DOHH2 (cell line): ENCODE measurements at regions not wholly inside any gene's neighbourhood (a gene's known extent, or its start where the extent isn't known, plus 50 kb on each side); places are given as distances from the start of the nearest gene placed in this dataset.

Experiments
- EZH2phosphoT487 ChIP-seq: fragments of 200-600 bp; sonication (generic); IDR thresholded peaks from 2 replicates; pipeline ENCODE4 v1.6.1; 2017; ENCODE audit warnings: borderline replicate concordance, mild to moderate bottlenecking, antibody characterized with exemption, low read length, moderate library complexity, mixed read lengths
- TF ChIP-seq, protein P1 (sequence below): fragments of 200-600 bp; sonication (generic); IDR thresholded peaks from one replicate; pipeline ENCODE4 v1.5.1; 2014; ENCODE audit warnings: antibody characterized with exemption, mild to moderate bottlenecking, low read depth, low read length; ENCODE audit not compliant: poor library complexity, severe bottlenecking

DNA sequence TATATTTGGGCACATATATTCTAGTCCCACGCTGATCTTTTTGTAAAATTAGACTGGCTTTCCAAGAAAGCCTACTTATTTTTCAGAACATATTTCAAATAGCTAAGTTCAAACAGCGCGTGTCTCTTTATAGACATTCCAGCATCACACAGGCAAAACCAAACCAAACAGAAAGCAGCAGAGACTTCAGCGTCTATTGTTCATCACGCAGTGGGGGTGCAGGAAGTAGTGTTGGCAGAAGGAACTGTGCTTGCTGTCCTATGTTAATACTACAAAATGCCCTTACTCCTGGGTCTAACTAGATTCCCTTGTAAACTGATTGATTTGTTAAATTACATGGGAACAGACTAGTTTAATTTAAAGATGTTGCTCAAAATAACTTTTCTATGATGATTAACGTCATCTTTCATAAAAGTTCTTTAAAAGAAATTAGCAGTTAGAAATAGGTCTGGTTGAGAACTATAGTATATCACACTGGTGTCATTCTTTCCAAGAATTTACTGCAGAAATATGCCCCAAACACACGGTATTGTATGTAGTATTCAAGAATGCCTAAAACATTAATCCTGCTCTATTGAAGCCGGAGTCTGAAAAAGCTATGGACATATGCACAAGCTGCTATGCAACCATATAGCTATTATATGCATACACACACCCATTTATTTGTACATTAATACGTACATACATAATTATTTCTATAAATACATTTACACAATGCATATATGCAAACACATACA lies 436.3 kb downstream of the CBLN2 start:
- TF ChIP-seq EZH2phosphoT487 = no peak
- TF ChIP-seq, protein P1, sequence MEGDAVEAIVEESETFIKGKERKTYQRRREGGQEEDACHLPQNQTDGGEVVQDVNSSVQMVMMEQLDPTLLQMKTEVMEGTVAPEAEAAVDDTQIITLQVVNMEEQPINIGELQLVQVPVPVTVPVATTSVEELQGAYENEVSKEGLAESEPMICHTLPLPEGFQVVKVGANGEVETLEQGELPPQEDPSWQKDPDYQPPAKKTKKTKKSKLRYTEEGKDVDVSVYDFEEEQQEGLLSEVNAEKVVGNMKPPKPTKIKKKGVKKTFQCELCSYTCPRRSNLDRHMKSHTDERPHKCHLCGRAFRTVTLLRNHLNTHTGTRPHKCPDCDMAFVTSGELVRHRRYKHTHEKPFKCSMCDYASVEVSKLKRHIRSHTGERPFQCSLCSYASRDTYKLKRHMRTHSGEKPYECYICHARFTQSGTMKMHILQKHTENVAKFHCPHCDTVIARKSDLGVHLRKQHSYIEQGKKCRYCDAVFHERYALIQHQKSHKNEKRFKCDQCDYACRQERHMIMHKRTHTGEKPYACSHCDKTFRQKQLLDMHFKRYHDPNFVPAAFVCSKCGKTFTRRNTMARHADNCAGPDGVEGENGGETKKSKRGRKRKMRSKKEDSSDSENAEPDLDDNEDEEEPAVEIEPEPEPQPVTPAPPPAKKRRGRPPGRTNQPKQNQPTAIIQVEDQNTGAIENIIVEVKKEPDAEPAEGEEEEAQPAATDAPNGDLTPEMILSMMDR = no peak
